Stimulated activated CD4-positive, alpha-beta T cell treated with anti-CD3 and anti-CD28 coated beads, TNF-alpha, amount 100 ng/mL, for 48 hours (primary cell): ENCODE measurements at regions not wholly inside any gene's neighbourhood (a gene's known extent, or its start where the extent isn't known, plus 50 kb on each side); places are given as distances from the start of the nearest gene placed in this dataset.

Experiments
- DNase-seq, 3 donors: peaks; one replicate each; pipeline ENCODE4 v3.0.0-alpha.2; 2020; ENCODE audit warnings: low read depth in 3 of 3

GRCh38 chr5:167112556-167112955, 1178.9 kb upstream of the WWC1 start:
- no peak for DNase-seq

DNA sequence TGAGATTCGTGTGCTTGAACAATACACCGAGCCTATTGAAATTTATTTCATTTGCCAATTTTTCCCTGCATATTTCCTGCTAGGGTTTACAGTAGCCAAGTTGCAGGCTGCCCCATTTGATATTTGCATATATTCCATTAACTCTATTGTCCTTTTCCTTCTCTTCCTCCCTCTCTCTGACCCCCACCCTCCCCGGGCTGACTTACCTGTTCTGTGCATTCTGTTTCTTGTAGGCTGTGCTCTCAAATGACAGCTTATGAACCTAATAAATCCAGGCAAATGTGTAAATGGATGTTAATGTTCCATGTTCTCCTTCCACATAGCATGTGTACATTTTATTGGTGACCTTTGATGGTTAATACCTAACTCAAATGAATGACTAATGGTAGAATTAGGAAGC, 1169.2 kb upstream of the WWC1 start:
- DNase-seq: no peak

- no peak for DNase-seq
Observed at GRCh38 chr5:167123126-167123525, 1168.3 kb upstream of the WWC1 start.

GRCh38 chr5:167128581-167128980, 1162.9 kb upstream of the WWC1 start:
- no peak for DNase-seq

DNA sequence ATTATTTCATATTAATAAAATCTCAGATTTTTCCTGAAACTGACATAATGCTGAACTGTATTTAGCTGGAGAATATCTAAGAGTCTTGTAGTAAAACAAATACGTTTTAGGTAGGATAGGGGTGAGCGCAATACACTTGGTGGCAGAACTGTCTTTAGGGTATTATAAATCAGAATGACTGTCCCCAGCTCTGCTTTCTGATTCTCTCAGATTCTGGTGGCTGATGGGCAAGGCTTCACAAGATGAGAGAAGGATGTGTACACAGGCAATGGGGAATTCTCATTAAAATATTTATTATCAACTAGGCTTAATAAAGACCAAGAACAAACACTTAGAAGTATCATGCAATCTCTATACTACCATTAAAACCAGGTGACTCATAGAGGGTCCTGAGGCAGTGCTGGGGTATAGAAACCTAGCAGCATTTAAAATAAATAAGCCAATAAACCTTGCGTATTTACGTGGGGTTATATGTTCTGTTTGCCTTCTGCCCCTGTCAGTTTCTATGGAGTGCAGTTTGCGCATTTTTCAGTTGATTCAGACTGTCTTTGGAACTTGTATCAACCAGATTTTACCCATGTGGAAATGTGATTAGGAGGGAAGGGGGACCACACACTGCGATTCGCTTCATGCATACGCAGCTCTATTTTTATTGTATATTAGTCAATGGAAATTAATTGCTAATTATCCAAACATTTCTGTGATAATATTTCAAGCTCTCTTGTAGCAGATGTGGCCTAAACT, 1150.7 kb upstream of the WWC1 start:
- no peak for DNase-seq

GRCh38 chr5:167143716-167144115, 1147.7 kb upstream of the WWC1 start:
- no peak for DNase-seq

DNA sequence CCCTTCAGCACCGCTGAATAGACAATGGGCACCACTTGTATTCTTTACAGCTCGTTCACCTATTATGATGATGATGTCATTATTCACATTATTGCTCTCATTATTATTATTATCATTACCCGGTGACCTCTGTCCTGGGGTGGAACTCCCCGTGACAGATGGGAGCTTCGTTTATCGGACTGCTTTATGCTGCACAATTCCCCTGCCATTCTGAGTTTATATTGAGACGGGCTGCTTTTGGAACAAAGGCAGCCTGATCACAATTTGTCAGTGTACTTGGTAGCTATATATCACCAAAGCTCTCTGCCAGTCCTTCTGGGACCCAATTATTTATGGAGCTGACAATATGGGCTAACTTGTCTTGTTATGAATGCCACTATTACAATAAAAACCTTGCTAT, 1145.6 kb upstream of the WWC1 start:
- DNase-seq: no peak

- no peak for DNase-seq
Observed at GRCh38 chr5:167147879-167148278, 1143.6 kb upstream of the WWC1 start.

- DNase-seq: no peak
Observed at GRCh38 chr5:167150661-167151060, 1140.8 kb upstream of the WWC1 start.

GRCh38 chr5:167152561-167152960, 1138.9 kb upstream of the WWC1 start:
- no peak for DNase-seq

DNA sequence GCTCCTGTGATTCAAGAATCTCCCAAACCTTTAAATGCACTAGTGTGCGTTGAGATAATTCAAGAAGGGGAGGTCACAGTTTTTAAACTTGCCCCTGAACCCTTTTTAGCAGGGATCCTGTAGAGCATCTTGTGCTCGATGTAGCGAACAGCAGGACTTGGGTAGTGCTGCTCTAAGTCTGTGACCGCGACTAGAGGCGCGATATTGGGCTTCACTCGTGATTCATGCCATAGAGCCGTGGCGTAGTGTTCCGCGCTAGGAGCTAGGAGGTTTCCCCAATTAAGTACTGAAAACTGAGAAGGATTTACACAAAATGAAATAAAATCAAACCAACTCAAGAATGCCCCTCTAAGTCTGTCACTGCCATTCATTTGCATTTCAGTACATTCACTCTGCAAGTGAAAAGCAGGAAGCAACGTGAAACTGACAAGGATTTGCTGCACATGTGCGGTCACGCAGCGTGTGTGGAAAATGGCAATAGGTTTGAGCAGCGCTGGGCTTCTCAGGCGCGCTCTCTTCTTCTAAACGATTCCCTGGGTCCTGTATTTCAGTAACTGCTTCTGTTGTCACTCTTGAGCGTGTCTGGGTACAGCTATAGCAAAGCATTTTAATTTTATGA, 1135.9 kb upstream of the WWC1 start:
- no peak for DNase-seq

GRCh38 chr5:167156446-167156845, 1135.0 kb upstream of the WWC1 start:
- no peak for DNase-seq

DNA sequence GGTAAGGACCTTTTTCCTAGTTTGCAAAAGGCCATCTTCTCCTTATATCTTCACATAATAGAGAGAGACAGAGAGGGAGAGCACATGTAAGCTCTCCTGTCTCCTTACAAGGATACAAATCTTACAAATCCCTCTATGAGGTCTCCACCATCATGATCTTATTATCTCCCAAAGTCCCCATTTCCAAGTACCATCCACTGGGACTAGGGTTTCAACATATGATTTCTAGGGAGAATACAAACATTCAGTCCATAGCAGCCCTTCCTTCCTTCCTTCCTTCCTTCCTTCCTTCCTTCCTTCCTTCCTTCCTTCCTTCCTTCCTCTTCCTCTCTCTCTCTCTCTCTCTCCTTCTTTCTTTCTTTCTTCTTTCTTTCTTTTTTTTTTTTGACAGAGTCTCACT, 1132.9 kb upstream of the WWC1 start:
- DNase-seq: no peak

- no peak for DNase-seq
Observed at GRCh38 chr5:167160388-167160787, 1131.1 kb upstream of the WWC1 start.

- no peak for DNase-seq
Observed at GRCh38 chr5:167166696-167167095, 1124.7 kb upstream of the WWC1 start.

DNA sequence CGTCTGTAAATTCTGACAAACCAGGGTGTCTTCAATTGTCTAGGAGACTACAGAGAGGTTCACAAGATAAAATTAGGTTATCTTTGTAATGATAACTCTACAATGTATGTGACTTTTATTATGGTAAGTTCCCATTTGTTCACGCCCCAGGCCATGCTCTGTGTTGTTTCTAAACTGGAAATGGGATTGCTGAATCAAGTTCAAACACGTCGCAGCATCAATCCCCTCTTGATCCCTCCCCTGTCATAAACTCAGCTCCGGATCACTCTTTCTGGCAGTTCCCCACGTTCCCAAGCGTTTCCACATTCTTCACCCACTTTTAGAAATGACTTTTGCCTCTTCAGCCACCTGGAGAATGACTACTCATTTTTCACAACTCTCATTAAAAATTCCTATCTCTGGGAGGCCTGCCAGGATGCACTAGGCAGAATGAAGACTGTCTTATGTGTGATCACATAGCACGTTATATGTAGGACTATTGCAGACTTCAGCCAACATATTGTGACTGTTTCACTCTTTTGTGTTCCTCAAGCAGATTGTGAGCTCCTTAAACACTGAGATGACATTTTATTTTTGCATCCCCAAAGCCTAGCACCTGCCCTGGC, 1124.2 kb upstream of the WWC1 start:
- DNase-seq: no peak

DNA sequence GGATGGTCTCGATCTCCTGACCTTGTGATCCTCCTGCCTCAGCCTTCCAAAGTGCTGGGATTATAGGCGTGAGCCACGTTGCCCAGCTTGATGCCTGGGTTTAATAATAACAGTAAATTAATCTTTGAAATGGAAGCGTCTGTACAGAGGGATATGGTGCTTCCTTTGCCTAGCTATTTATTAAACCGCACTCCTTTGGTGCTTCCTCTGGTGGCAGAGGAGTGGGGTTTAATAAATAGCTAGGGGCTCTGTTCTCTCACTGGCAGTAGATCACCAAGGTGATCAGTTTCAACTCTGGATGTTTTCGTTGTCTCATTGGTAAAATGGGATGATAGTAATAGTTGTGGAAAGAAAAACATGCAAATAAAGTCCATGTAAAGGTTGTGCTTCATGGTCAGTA, 1122.5 kb upstream of the WWC1 start:
- DNase-seq: no peak

GRCh38 chr5:167171056-167171455, 1120.4 kb upstream of the WWC1 start:
- DNase-seq: no peak

GRCh38 chr5:167177736-167178135, 1113.7 kb upstream of the WWC1 start:
- no peak for DNase-seq

GRCh38 chr5:167180906-167181305, 1110.5 kb upstream of the WWC1 start:
- DNase-seq: no peak

DNA sequence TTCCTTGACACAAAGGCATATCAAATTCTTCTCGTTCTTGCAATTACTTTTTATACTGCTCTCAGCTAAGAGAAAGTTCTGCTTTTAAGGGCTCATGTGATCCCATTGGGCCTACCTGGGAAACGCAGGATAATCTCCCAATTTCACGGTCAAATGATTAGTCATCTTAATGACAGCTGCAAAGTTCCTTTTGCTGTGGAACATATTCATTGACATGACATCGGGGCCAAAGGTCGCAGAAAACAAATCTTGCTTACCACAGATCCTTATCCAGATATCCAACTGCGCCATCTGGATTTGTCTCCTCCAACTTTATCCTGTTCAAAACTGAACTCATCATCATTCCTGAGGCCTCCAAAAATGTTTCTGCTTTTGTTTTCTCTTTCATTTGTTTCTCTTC, 1085.6 kb upstream of the WWC1 start:
- no peak for DNase-seq

DNA sequence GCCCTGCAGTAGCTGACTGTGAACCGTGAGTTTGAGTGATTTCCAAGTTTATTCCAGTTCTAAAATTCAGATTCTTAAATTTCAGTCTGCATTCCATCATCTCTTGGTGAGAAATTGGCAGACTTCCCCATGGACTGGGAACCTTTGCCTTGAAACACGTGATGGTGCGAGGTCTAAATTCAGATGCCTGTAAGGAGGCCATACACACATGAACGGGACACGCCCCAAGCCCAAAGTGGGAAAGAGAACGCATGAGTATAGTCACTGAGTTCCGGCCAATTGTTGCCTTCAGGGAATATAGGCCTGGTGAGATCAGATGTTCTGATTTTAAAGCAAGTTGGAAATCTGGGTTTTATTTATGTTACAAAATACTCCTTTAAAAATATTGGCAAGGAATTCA, 1084.4 kb upstream of the WWC1 start:
- no peak for DNase-seq

DNA sequence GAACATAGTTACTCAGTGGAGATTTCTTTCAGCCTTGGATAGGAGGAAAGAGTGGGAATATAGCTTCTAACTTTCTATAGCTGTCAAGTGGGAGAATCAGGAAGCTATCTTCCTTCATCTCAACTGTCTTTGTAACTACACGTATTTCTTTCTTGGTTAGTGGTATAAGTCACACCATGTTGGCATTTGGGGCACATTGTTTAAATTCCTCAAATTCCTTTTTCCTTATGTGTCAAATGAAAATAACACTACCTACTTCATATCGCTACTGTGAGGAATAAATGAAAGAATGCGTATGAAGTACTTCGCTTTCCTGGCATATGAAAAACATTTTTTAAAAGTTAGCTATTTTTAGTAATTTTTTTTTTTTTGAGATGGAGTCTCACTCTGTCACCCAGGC, 1082.5 kb upstream of the WWC1 start:
- DNase-seq: no peak
